DOHH2 (cell line): ENCODE measurements at regions not wholly inside any gene's neighbourhood (a gene's known extent, or its start where the extent isn't known, plus 50 kb on each side); places are given as distances from the start of the nearest gene placed in this dataset.

ENCODE experiments used
- H3F3A ChIP-seq: fragments of 200-600 bp; sonication (generic), shearing (Covaris generic); 2 replicates; pipeline ENCODE4 v1.6.0; 2016; ENCODE audit warnings: antibody characterized with exemption, mild to moderate bottlenecking; ENCODE audit not compliant: control insufficient read depth, insufficient read depth
- H3K27ac ChIP-seq: fragments of 200-600 bp; sonication (generic); 2 replicates; pipeline ENCODE4 v1.5.1; 2014; ENCODE audit warnings: low read depth, mild to moderate bottlenecking, low read length, moderate library complexity
- H3K27me3 ChIP-seq: fragments of 200-600 bp; sonication (generic); 2 replicates; pipeline ENCODE4 v1.6.1; 2014; ENCODE audit warnings: mild to moderate bottlenecking, low read length, mixed read lengths; ENCODE audit not compliant: control insufficient read depth
- H3K36me3 ChIP-seq: fragments of 200-600 bp; sonication (generic); 2 replicates; pipeline ENCODE4 v1.6.1; 2014; ENCODE audit warnings: mild to moderate bottlenecking, low read length, moderate library complexity, mixed read lengths; ENCODE audit not compliant: control insufficient read depth
- H3K4me1 ChIP-seq: fragments of 200-600 bp; sonication (generic); 2 replicates; pipeline ENCODE4 v1.6.1; 2014; ENCODE audit warnings: mild to moderate bottlenecking, low read length, mixed read lengths; ENCODE audit not compliant: control insufficient read depth
- H3K4me2 ChIP-seq: fragments of 200-600 bp; sonication (generic); 2 replicates; pipeline ENCODE4 v1.6.0; 2014; ENCODE audit warnings: mild to moderate bottlenecking, low read length, moderate library complexity
- H3K4me3 ChIP-seq: fragments of 200-600 bp; sonication (generic); 2 replicates; pipeline ENCODE4 v1.5.1; 2014; ENCODE audit warnings: mild to moderate bottlenecking, low read length, mixed read lengths
- H3K79me2 ChIP-seq: fragments of 200-600 bp; sonication (generic); 2 replicates; pipeline ENCODE4 v1.6.1; 2014; ENCODE audit warnings: mild to moderate bottlenecking, low read length, mixed read lengths; ENCODE audit not compliant: control insufficient read depth
- H3K9me2 ChIP-seq: fragments of 200-600 bp; sonication (generic); replicated peaks from 2 replicates; pipeline ENCODE4 v1.6.1; 2014; ENCODE audit warnings: mild to moderate bottlenecking, low read length, mixed read lengths; ENCODE audit not compliant: control insufficient read depth
- H3K9me3 ChIP-seq: fragments of 200-600 bp; sonication (generic); 2 replicates; pipeline ENCODE4 v1.6.1; 2014; ENCODE audit warnings: antibody characterized with exemption, low read length, mixed read lengths; ENCODE audit not compliant: control insufficient read depth, insufficient read depth
- H4K20me1 ChIP-seq: fragments of 200-600 bp; sonication (generic); 2 replicates; pipeline ENCODE4 v1.6.0; 2014; ENCODE audit warnings: low read depth, mild to moderate bottlenecking, antibody characterized with exemption, low read length, moderate library complexity; ENCODE audit not compliant: control insufficient read depth, insufficient read depth
- EZH2phosphoT487 ChIP-seq: fragments of 200-600 bp; sonication (generic); IDR thresholded peaks from 2 replicates; pipeline ENCODE4 v1.6.1; 2017; ENCODE audit warnings: borderline replicate concordance, mild to moderate bottlenecking, antibody characterized with exemption, low read length, moderate library complexity, mixed read lengths
- TF ChIP-seq, protein P1 (sequence below): fragments of 200-600 bp; sonication (generic); IDR thresholded peaks from one replicate; pipeline ENCODE4 v1.5.1; 2014; ENCODE audit warnings: antibody characterized with exemption, mild to moderate bottlenecking, low read depth, low read length; ENCODE audit not compliant: poor library complexity, severe bottlenecking

DNA sequence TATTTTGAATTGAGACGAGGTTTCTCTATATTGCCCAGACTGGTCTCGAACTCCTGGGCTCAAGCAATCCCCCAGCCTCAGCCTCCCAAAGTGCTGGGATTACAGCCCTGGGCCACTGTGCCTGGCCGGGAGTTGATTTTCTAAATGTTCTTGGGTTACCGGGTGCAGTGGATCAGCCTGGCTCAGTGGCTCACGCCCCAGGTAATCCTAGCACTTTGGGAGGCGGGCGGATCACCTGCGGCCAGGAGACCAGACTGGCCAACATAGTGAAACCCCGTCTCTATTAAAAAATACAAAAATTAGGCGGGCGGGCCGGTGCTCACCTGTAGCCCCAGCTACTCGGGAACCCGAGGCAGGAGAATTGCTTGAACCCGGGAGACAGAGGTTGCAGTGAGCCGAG is 106.9 kb upstream of the LARP1 start:
- Histone ChIP-seq H3K4me3 (no peak overlapping the region), H3K4me1 (peaks cover 13% of the 10 kb centered on the region), H3K9me2 (no peaks in the 10 kb centered on the region), H3F3A (no peaks in the 10 kb centered on the region), H4K20me1 (no peaks in the 10 kb centered on the region), H3K79me2 (no peaks in the 10 kb centered on the region), H3K27me3 (peaks cover 16% of the 10 kb centered on the region), H3K27ac (no peak overlapping the region), H3K9me3 (no peaks in the 10 kb centered on the region), H3K36me3 (no peaks in the 10 kb centered on the region), H3K4me2 (no peak overlapping the region)
- TF ChIP-seq, protein P1, sequence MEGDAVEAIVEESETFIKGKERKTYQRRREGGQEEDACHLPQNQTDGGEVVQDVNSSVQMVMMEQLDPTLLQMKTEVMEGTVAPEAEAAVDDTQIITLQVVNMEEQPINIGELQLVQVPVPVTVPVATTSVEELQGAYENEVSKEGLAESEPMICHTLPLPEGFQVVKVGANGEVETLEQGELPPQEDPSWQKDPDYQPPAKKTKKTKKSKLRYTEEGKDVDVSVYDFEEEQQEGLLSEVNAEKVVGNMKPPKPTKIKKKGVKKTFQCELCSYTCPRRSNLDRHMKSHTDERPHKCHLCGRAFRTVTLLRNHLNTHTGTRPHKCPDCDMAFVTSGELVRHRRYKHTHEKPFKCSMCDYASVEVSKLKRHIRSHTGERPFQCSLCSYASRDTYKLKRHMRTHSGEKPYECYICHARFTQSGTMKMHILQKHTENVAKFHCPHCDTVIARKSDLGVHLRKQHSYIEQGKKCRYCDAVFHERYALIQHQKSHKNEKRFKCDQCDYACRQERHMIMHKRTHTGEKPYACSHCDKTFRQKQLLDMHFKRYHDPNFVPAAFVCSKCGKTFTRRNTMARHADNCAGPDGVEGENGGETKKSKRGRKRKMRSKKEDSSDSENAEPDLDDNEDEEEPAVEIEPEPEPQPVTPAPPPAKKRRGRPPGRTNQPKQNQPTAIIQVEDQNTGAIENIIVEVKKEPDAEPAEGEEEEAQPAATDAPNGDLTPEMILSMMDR: no peak
- no peak for TF ChIP-seq EZH2phosphoT487

DNA sequence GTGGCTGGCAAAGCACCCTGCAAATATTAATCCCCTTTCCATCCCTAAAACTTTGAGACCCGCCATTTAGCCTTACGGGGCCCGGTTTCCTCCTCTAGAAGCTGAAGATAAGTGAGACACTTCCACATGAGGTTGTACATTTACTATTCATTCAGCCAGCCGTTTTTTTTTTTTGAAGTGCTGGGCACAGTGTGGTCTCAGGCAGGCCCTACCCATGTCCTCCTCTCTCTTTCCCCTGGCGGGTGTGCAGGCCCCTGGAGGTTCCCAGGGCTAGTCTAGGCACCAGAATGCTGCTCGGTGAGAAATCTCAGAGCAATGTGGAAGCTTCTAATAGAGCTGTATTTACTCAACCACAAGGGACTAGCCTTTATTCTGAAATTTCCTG is 107.4 kb upstream of the LARP1 start:
- Histone ChIP-seq H3K79me2 (no peaks in the 10 kb centered on the region), H4K20me1 (no peaks in the 10 kb centered on the region), H3K9me2 (no peaks in the 10 kb centered on the region), H3K27ac (no peak overlapping the region), H3K4me1 (peaks cover 13% of the 10 kb centered on the region), H3K27me3 (peaks cover 16% of the 10 kb centered on the region), H3F3A (no peaks in the 10 kb centered on the region), H3K36me3 (no peaks in the 10 kb centered on the region), H3K4me3 (peak overlapping the region; percentile 48), H3K4me2 (peak overlapping the region; percentile 58), H3K9me3 (no peaks in the 10 kb centered on the region)
- no peak for TF ChIP-seq EZH2phosphoT487
- TF ChIP-seq, protein P1: no peak

DNA sequence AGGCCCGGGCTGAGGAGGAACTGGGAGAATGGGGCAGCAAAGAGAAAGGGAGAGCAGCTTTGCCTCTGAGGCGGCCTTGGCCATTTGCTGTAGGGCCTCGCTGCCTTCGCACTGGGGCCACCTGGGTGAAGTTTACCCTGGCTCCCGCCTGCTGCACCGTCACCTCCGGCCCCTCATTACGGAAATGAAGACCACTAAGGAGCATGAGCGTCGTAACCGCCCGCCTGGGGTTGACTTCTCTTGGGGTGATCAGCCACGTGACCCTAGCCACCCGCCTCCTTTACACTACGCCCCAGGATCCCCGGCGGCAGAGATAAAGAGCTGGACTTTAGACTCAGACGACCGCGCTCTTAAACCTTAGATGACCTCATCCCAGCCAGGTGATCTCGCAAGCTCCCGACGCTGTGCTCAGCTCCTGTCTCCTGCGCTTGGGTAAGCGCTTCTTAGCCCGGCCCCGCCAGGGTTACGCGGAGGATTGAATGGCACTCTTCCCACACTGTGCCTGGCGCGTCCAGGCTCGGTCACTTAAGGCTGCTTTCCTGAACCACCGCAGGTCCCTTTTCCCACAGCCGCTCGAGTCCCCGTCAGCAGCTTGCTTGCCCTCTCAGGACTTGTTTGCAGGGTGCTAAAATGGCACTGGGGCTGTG is 107.9 kb upstream of the LARP1 start:
- Histone ChIP-seq H3K4me2 (peak overlapping the region; percentile 58), H3F3A (no peaks in the 10 kb centered on the region)

More for the DNA sequence above, 107.9 kb upstream of the LARP1 start:
- Histone ChIP-seq H3K79me2 (no peaks in the 10 kb centered on the region), H3K27me3 (peaks cover 21% of the 10 kb centered on the region), H3K4me1 (peaks cover 13% of the 10 kb centered on the region), H3K36me3 (no peaks in the 10 kb centered on the region), H3K27ac (no peak overlapping the region), H4K20me1 (no peaks in the 10 kb centered on the region), H3K9me2 (no peaks in the 10 kb centered on the region), H3K9me3 (no peaks in the 10 kb centered on the region), H3K4me3 (peak overlapping the region; percentile 48)
- TF ChIP-seq EZH2phosphoT487: no peak
- TF ChIP-seq, protein P1: no peak
